COLO668 (cell line): ENCODE measurements at regions not wholly inside any gene's neighbourhood (a gene's known extent, or its start where the extent isn't known, plus 50 kb on each side); places are given as distances from the start of the nearest gene placed in this dataset.

Source experiments
- DNase-seq: peaks from one replicate; lab custom pipeline; 2025; ENCODE audit not compliant: unreplicated experiment; lab: John Stamatoyannopoulos, UW

DNA sequence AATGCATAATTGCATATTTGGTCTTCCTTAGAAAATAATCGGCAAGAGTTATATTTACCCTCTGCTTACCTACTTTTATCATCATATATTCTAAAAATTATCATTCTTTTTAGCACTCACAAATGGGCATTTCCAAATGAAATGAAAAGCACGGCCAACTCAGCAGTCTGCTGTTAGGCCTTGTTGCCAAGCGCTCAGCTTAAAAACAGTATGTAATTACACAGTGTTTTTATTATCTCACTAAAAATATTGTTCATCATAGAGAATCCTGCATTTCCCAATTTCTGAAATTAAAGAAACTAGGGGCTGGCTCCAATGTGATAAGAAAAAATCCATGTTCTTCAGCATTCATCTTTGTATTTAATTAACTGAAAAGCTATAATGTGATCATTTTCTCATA, 391.7 kb upstream of the ADARB2 start:
- DNase-seq, result no peak

DNA sequence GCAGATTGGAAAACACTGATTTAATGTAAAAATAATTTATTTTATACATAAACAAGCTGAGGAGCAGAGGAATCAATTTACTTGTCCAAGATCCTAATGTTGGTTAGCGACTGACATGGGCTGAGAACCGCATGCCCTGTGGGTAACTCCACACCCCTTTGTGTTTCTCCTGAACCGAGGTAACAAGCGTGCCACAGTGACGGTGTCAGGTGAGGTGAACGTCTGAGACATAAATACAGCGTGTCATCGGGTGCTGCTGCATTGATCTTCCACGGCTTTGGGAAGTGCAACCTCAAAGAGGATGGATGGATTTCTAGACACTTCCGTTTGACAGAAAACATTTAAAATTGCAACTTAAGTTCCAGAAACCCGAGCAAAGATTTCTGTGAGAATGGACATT, 386.8 kb upstream of the ADARB2 start:
- DNase-seq, result no peak

DNA sequence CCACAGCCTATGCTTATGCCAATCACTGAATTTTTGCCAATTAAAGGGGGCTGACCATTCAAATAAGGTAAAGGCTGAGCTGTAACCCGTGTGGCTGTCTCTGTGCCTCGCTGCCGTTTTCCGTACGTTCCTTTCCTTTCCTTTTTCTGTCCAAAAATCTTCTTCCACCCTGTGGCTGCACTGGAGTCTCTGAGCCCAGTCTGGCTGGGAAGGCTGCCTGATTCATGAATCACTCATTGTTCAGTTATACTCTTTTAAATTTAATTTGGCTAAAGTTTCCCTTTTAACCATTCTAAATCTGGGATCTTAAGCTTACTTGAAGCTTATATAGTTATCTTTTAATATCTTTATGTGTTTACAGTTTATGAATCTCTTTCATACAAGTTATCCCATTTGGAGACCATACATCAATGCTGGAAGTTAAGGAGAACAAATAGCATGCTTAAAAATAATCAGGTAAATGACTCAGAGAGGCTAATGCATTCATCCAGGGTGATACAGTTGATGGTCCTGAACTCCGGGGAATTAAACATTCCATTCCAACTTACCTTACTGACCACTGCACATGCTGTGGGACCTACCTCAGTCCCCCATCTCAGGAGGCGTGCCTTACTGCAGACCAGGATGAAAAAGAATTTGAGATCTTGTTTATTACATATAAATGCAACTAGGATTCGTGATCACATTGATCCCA, 385.3 kb upstream of the ADARB2 start:
- DNase-seq, result no peak

DNA sequence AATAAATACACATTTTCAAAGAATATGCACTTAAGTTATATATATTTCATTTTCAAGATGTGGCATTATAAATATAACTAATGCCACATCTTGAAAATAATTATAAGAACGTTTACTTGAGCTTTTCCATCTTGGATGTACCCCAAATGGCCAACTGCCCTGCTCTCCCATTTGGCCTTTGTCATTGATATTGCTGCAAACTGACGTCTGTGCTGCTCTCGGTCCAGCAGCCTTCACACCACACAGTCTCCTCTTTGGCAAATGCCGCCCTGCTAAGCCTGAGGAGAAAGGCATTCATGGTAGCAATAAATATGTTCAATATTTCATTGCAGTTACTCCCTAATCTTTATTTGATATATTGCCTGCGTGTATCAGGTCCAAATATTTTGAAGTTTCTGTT, 384.6 kb upstream of the ADARB2 start:
- no peak for DNase-seq

DNA sequence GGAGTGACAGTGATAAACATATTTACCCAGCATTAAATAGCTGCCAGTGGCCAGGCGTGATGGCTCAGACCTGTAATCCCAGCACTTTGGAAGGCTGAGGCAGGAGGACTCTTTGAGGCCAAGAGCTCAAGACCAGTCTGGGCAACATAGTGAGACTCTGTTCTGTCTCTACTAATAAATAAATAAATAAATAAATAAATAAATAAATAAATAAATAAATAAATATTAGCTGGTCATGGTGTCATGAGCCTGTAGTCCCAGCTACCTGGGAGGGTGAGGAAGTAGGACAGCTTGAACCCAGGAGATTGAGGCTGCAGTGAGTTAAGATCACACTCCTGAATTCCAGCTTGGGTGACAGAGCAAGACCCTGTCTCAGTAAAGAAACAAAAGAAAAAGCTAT, 384.0 kb upstream of the ADARB2 start:
- no peak for DNase-seq

DNA sequence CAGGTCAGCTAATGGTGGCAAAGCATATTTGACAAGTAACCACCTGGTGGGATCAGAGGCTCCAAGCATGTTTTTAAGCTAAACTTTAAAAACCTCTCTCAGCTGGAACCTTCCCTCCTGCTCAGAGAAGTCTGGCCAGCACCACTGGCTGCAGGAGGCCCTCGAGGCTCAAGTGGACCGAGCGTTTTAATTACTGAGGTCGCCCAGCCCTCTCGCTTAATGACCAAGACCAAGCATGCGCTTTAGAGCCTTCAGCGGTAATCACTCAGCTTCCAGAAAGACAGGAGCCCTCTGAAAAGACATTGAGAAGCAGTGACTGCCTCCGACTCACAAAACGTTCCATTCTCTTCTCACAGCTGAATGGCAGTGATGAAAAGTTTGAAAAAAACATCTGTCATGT, 383.4 kb upstream of the ADARB2 start:
- no peak for DNase-seq

DNA sequence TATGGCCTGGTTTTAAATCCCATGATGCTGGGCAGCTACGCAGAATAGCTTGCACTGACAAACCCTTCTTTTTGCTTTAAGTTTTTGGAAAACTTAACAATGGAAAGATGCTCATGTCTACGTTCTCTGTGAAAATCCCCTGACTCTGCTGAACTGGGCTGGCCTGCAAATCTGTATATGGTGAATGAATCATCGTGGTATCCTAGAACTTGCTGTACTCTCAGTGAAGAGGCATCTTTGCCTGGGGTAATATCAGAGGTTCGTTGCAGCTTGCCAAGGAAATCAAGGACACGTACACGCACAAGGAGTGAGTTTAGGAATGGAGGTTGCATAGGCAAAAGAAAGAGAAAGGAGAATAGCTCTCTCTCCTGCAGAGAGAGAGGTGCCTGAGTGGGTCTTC, 382.0 kb upstream of the ADARB2 start:
- no peak for DNase-seq

DNA sequence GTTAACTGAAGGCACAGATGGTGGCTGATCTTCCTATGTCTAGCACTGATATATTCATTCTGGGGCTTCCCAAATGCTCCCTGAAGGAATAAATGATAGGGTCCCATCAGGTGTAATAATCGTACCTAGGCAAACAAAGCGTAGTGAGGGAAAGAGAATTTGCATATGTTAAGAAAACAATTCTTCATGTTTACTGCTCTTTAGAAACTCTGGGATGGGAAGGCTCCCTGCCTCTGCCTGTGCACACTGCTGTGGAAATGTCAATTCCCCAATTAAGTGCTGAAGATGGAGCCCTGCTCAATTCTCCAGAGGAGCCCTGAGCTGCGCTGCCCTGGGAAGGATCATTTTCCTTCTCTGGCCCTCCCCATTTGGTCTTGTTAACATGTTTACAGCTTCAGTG, 380.9 kb upstream of the ADARB2 start:
- no peak for DNase-seq

DNA sequence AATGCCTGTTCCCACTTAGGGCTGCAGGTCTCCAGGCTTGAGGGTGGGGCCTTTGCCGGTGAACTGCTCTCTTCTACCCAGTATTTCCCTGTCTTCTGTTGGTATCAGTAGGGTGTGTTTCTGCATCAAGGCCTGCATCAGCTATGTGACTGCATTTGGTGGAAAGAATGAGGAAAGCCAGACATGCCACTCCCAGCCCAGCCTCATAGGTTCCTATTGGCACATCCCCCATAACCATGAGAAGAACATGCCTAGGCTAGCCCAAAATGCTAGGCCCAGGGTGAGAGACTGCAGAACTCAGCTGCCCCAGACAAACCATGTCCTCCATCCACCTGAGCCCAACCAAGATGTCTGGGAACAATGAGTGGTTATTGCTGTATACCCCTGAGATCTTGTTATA, 380.3 kb upstream of the ADARB2 start:
- DNase-seq, result no peak

DNA sequence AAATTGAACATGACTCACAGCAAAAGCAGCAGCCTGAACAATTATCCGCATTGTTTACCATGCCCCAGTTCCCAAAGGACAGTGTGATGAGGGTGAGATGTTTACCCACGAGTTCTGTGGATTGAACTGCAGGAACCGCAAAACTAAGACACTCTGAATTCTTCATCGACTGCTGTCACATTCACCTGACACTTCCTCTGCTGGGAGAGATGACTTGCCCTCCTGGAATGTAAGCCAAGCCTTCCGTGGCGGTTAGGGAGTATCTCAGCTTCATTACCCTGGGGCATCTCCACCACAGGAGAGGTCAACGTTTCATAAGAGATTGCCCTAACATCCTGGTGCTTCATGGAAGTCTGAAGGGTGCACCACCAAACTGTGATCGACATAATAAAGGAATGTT, 374.6 kb upstream of the ADARB2 start:
- DNase-seq, result no peak

DNA sequence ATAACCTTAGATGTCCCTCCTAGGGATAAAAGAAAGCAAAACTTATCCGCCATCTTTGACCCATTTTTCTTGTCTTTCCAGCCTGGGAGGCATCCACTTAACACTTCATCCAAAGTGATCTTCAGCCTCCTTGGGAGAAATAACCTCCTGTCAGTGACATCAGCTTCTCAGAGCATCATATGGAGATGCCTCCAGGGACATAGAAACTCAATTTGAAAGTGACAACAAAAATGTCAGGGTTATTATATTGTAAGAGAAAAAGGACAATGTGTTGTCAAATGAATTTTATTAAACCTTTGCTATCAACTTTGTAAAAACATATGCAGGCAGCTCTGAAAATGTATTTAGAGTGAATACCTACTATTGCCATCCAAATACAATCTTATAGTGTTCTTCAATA, 371.2 kb upstream of the ADARB2 start:
- no peak for DNase-seq

DNA sequence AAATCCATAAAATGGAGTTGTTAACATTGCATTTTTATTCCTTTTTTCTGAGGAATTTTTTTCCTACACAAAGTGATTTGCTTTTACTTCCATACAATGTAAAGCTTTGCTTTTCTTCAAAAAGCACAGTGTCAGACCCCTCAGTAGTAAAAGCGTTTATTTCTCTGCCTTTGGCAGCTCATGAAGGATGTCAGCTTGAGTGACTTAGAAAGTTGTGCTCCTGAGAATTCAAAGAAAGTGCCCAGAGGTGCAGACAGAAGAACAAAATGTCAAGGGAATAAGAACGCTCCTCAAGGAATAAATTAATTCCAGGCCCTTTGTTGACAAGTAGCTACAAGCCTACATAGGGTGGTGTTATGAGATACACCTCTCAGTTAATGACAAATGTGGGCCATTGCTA, 369.3 kb upstream of the ADARB2 start:
- no peak for DNase-seq

DNA sequence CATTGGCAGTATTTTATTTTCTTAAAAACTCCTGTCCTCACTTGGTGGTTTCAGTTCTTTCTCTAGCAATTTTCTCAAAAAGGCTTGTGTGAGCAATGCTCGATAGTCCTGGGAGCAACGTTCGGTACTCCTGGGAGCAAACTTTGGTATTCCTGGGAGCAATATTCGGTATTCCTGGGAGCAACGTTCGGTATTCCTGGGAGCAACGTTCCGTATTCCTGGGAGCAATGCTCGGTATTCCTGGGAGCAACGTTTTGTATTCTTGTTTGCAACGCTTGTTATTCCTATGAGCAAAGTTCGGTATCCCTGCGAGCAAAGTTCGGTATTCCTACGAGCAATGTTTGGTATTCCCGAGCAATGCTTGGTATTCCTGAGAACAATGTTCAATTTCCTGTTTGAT, 362.0 kb upstream of the ADARB2 start:
- DNase-seq, result no peak

DNA sequence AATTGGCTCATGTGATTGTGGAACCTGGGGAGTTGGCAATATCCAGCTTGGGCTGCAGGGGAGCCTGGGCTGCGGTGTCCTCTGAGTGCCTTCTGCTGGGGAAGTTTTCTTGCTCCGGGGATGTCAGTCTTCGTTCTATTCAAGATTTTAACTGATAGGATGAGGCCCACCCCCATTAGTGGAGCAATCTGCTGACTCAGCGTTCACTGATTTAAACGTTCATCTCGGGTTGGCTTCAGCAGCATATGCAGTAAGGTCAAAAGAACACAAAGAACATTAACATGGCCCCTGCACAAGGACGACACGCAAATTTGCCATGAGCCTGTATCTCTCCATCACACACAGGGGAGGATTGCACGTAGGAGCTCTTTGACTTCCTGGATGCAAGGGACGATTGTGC, 360.6 kb upstream of the ADARB2 start:
- DNase-seq, result no peak

DNA sequence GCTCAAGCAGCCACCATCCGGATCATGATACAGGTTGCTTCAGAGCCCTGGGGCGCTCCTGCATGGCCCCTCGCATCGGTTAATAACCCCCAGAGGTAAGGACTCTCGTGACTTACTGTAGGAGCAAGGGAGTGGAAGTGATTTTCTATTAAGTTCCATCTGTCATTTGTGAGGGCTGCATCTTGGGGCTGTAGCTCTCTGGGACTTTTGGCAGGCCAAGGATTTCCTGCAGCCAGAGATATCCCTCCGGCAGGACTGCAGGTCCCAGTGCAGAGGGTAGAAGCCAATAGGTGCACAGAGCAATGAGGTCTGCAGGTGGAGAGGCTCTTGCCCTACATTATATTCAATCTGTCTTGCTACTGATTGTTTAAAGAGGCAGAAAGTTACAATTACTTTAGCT, 356.8 kb upstream of the ADARB2 start:
- DNase-seq, result no peak

DNA sequence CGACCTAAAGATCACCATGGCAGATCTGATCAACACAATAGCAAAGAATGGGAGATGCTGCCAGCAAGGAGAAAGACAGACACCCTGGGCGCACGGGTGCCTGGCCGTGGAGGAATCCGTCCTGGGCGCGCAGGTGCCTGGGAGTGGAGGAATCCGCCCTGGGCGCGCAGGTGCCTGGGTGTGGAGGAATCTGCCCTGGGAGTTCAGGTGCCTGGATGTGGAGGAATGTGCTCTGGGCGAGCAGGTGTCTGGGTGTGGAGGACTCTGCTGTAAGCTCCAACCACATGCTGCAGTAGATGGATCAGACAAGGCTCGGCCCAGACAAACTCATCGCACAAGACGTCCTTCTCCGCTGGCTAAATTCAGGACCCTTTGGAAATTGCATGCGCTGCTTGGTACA, 346.3 kb upstream of the ADARB2 start:
- DNase-seq, result no peak

DNA sequence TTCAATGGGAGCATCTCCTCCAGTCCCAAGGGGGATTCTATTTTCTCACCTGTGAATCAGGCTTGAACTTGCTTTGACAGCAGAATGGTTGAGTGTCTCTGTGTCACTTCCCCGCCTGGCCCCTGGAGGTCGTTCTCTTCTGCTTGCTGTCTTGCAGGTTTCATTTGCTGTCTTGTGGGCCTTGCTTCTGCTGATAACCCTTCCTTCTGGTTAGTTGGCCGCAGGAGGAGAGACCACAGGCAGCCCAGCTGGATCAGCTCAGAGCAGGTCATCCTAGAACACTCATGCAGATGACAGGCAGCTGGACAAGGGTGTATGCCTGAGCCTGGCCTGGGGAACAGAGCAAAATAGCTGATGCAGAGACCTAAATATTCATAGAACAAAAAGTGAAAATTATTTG, 344.2 kb upstream of the ADARB2 start:
- no peak for DNase-seq

DNA sequence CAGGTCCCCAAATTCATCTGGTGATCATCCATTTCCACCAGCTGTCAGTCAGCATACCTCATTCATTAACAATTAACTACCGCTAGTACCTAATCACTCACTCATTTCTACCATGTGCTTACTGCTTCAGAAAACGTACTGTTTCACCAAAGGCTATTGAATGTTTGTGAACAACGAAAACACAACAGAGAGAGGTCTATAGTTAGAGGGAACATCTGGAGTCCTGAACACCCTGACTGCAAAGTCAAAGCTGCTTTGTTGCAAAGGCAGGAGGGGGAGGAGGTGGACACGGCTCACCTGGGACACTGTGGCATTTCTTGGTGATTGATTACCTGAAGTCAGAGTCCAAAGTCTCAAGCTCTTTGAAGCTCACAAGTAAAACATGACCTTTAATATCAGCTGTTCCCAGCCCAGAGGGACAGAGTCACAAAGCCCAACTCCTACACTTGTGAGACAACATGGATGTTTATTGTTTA, 342.3 kb upstream of the ADARB2 start:
- no peak for DNase-seq

DNA sequence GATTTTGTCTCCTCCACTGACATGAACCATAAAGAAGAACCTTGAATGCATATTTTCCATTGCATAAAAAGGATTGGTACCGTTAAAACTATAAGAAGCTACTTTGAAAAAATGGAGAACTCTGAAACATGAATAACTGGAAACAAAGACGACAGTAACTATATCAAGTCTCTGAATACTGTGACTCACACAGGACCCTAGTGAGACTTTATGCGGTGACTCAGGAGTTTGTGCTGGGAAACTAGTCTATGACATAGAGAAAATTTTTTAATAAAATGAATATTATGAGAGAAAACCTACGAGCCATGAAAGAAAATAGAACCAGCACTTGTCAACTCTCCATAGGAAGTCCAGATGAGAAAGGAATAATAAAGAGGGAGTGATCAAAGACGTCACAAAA, 339.9 kb upstream of the ADARB2 start:
- no peak for DNase-seq

DNA sequence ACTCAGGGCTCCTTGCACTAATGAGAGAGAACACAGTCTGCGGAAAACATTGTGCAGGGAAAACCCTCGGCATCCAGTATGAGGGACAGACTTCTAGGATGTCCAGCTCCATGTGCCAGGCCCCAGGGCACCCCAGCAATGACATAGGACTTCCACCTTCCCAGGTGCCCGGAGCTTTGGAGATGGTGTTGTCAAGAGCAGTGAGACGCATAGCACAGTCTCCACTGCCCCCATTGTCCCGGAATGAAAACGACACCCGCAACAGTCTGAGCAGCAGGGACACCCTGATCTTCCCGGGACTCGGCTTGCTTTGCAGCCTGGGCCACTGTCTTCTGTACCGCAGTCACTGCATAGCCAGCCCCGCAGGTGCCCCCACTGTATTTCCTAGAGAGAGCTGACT, 339.2 kb upstream of the ADARB2 start:
- no peak for DNase-seq

DNA sequence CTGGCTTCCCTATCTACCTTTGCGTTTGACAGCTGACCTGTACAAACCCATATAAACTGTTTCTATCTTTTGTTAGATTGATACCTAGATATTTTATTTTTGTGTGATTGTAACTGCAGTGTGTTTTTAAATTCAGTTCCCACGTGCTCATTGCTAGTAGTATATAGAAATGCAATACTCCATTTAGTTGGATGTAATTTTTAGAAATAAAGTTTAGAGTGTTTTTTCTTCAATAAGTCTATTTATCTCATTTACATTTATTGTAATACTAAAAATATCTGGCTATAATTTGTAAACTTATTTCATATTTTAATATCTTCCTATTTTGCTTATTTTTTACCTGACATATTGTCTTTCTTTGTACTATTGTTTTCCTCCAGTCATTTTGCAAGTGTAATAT, 329.7 kb upstream of the ADARB2 start:
- DNase-seq, result no peak

DNA sequence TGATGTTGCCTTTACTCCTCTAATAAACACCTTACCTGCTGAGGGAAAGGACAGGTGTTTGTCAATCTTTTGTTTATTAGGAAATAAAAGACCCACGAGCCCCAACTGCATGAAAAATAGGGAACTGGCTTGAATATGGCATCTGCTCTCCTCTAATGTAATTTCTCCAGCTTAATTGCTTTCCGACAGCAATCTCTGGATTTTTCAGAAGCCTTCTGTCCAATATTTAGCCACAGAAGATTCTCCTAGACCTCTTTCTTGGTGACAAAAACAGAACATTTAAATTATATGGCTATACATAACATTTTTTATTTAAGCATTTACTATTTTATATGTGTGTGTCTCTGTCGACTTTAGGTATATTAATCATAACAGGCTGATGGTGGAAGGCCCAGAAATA, 317.4 kb upstream of the ADARB2 start:
- no peak for DNase-seq

DNA sequence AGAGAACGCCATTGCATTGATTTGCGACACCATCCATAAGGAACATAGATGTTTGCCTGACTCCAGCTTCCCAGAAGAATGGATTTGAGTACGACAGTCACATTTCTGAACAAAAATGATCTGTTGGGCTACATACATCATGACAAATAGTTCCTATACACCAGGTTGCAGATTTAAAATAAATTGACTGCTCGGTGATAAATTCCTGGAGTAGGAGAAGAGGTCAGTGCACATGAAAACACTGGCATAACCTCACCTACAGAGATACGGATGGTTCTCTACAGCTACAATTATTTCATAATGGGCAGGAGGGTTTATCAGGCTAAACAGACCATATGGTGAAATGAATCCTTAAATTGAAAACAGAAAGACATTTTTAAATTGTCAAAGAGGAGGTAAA, 316.5 kb upstream of the ADARB2 start:
- DNase-seq, result no peak

DNA sequence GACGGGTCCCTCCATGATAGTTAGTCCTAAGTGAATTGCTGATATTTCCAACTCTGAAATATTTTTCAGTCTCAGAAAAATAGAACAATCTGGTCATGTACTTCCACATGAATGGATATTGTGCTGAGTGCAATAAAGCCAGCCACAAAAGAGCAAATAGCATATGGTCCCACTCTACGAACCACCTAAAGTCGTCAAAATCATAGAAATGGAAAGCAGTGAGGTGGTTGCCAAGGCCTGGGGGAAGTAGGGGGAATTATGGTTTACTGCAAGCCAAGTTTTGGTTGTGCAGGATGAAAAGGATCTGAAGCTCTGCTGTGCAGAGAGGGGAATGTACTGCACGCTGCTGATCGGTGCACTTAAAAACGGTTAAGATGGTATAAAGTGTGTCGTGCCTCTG, 313.8 kb upstream of the ADARB2 start:
- no peak for DNase-seq
